ENCODE measurements at regions not wholly inside any gene's neighbourhood (a gene's known extent, or its start where the extent isn't known, plus 50 kb on each side); places are given as distances from the start of the nearest gene placed in this dataset.

DNA sequence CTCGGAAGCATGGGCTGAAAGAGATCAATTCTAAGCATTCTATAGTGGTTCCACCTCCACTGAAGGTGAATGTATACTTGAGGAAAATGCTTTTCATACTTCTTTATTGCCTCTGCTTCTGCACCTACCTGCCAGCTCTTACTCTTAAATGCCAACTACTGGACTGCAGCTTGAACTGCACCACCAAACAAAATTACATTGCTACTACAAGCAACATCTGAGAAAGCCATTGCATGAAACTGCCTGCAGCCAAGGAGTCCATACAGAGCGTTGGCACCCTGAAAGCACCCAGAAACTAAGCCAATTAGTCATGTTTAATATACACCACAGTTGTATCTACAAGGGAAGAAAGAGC is 440.9 kb downstream of the BTBD3 start:
- no peaks in the 10 kb centered on the region for H3K27me3 ChIP-seq
- intact Hi-C loops (cut with DNase I): no loop called here

GRCh38 chr20:12371990-12372389 is 454.3 kb downstream of the BTBD3 start:
- TF ChIP-seq POLR2AphosphoS5 (IDR thresholded peaks at IDR 0.05; ENCODE audit: insufficient read depth in 1 of 2, low read depth in 1 of 2): no peak
- TF ChIP-seq CTCF (IDR thresholded peaks at IDR 0.05): no peak
- no peak for TF ChIP-seq POLR2A (IDR thresholded peaks at IDR 0.05)
- Histone ChIP-seq H3K27me3 (no peaks in the 10 kb centered on the region), H3K9me3 (no peaks in the 10 kb centered on the region), H3K4me1 (no peaks in the 10 kb centered on the region), H3K4me3 (no peak overlapping the region), H3K27ac (no peak overlapping the region), H3K36me3 (no peaks in the 10 kb centered on the region)
- DNase-seq (ENCODE audit: extremely low spot score in 2 of 2): no peak
- intact Hi-C loops (cut with DNase I): no loop called here

More for the DNA sequence above, 440.9 kb downstream of the BTBD3 start:
- no peak for DNase-seq (ENCODE audit: extremely low spot score in 2 of 2)
- Histone ChIP-seq H3K4me1 (no peaks in the 10 kb centered on the region), H3K4me3 (no peak overlapping the region), H3K27ac (no peak overlapping the region), H3K9me3 (no peaks in the 10 kb centered on the region), H3K36me3 (no peaks in the 10 kb centered on the region)
- TF ChIP-seq POLR2A (IDR thresholded peaks at IDR 0.05): no peak
- TF ChIP-seq CTCF (IDR thresholded peaks at IDR 0.05): no peak
- TF ChIP-seq POLR2AphosphoS5 (IDR thresholded peaks at IDR 0.05; ENCODE audit: insufficient read depth in 1 of 2, low read depth in 1 of 2): no peak

DNA sequence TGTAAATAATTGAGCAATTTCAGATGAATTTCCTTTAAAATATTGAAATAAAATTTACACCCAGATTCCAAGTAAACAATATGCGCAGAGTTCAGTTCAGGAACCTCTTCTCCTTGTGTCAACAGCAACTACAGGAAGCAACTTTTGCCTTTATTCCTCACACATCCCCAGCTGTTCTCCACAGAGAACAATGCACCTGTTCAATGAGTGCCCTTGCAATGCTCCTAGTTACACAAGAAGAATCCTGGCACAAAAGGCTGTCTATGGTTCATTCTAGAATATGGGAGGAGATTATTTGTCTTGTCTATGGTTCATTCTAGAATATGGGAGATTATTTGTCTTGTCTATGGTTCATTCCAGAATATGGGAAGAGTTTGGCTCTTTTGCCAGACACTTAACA is 454.9 kb downstream of the BTBD3 start:
- TF ChIP-seq POLR2A (IDR thresholded peaks at IDR 0.05) (no peak), POLR2AphosphoS5 (IDR thresholded peaks at IDR 0.05; ENCODE audit: insufficient read depth in 1 of 2, low read depth in 1 of 2) (no peak), CTCF (IDR thresholded peaks at IDR 0.05) (no peak)
- H3K4me1 ChIP-seq: no peaks in the 10 kb centered on the region
- H3K4me3 ChIP-seq: no peak overlapping the region
- no peaks in the 10 kb centered on the region for H3K9me3 ChIP-seq
- DNase-seq (ENCODE audit: extremely low spot score in 2 of 2): no peak
- no peaks in the 10 kb centered on the region for H3K36me3 ChIP-seq
- no peaks in the 10 kb centered on the region for H3K27me3 ChIP-seq
- H3K27ac ChIP-seq: no peak overlapping the region
- intact Hi-C loops (cut with DNase I): no loop called here

GRCh38 chr20:12375967-12376366 is 458.3 kb downstream of the BTBD3 start:
- Histone ChIP-seq H3K4me3 (no peak overlapping the region), H3K9me3 (no peaks in the 10 kb centered on the region), H3K4me1 (no peaks in the 10 kb centered on the region), H3K27me3 (no peaks in the 10 kb centered on the region), H3K27ac (no peak overlapping the region), H3K36me3 (no peaks in the 10 kb centered on the region)
- intact Hi-C loops (cut with DNase I): no loop called here
- DNase-seq (ENCODE audit: extremely low spot score in 2 of 2): no peak
- TF ChIP-seq POLR2AphosphoS5 (IDR thresholded peaks at IDR 0.05; ENCODE audit: insufficient read depth in 1 of 2, low read depth in 1 of 2) (no peak), POLR2A (IDR thresholded peaks at IDR 0.05) (no peak), CTCF (IDR thresholded peaks at IDR 0.05) (no peak)

DNA sequence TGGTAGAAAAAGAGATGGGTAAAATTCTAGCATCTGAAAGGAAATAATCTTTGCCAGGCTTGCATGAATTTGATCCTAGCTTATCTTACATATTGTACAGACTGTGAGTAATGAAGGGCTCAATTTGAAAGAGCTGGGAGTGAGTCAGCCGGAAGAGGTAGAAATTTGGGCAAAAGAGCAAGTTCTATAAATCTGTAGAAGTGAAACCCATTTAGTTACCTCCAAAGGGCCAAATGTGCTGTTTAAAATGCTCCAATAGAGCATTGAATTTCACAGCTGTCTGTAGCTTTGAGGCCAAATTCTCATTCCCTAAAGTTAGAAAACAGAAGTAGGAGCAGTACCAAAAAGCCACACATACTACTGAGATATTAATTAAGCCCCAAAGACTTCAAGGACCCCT is 466.1 kb downstream of the BTBD3 start:
- Histone ChIP-seq H3K4me3 (no peak overlapping the region), H3K27me3 (no peaks in the 10 kb centered on the region), H3K36me3 (no peaks in the 10 kb centered on the region), H3K27ac (no peak overlapping the region), H3K4me1 (no peaks in the 10 kb centered on the region), H3K9me3 (no peaks in the 10 kb centered on the region)
- DNase-seq (ENCODE audit: extremely low spot score in 2 of 2): no peak
- TF ChIP-seq CTCF (IDR thresholded peaks at IDR 0.05) (no peak), POLR2AphosphoS5 (IDR thresholded peaks at IDR 0.05; ENCODE audit: insufficient read depth in 1 of 2, low read depth in 1 of 2) (no peak), POLR2A (IDR thresholded peaks at IDR 0.05) (no peak)
- intact Hi-C loops (cut with DNase I): no loop called here

Measured in vagina (tissue), 2 donors.